ENCODE measurements at regions not wholly inside any gene's neighbourhood (a gene's known extent, or its start where the extent isn't known, plus 50 kb on each side); places are given as distances from the start of the nearest gene placed in this dataset.

DNA sequence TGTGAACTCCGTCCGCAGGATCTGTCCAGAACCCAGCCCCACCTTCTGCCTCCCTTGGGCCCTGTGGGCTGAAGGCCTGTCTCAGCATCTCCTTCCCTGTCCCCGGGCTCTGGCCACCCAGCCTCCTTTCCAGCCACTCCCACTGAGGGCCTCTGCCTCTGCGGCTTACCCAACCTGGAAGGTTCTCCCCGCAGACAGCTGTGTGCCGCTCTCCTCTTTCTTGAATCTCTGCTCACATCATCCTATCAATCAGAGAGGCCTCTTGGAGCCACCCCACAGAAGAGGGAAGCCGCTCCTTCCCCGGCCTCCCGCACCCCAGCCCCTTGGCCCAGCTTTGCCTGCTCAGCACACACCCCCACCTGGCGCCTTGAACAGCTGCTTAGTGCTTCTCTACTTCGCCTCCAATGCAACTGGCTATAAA lies 81.5 kb upstream of the UNC5A start:
- intact Hi-C loops (cut with DNase I): no loop called here
- WGBS, 2 donors: 72 to 82% methylated on average over 8 to 10 of the region's 11 CpGs
- Histone ChIP-seq H3K9me3 (no peaks in the 10 kb centered on the region), H3K36me3 (no peaks in the 10 kb centered on the region), H3K27me3 (peaks cover 0 to 98% (median 4%) of the 10 kb centered on the region in 4 donors), H3K4me1 (no peaks in the 10 kb centered on the region), H3K27ac (no peak overlapping the region), H3K4me3 (no peak overlapping the region)
- TF ChIP-seq, protein P1, sequence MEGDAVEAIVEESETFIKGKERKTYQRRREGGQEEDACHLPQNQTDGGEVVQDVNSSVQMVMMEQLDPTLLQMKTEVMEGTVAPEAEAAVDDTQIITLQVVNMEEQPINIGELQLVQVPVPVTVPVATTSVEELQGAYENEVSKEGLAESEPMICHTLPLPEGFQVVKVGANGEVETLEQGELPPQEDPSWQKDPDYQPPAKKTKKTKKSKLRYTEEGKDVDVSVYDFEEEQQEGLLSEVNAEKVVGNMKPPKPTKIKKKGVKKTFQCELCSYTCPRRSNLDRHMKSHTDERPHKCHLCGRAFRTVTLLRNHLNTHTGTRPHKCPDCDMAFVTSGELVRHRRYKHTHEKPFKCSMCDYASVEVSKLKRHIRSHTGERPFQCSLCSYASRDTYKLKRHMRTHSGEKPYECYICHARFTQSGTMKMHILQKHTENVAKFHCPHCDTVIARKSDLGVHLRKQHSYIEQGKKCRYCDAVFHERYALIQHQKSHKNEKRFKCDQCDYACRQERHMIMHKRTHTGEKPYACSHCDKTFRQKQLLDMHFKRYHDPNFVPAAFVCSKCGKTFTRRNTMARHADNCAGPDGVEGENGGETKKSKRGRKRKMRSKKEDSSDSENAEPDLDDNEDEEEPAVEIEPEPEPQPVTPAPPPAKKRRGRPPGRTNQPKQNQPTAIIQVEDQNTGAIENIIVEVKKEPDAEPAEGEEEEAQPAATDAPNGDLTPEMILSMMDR (IDR thresholded peaks at IDR 0.05): no peak
- TF ChIP-seq POLR2A (IDR thresholded peaks at IDR 0.05): no peak
- DNase-seq: no peak

DNA sequence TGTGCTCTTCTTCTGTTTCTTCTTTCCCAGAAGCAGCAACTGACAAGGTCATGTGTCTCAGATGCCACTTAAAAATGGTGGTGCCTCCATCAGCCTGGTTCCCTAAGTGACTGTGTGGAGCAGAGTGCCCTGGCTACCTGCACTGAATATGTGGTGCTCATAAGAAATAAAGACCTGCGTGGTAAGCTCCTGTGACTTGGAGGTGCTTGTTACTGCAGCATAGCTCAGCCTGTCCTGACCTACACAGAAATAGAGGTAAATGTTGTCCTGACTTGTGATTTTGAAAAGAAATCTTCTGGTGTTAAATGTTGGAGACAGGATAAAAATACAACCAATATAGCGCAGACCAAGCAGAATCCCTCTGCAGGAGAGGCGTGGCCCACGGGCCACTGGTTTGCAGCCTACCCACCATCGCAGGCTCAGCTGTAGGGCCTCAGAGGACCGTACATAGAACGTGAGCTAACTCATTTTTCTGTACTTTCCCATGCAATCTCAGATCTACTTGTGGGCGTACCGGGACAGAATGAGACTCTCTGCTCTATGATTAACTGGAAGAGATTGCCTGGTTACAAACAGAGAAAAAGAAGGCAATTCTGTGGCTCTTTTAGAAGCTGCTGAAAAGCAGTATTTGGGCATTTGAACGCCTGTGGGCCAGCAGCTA lies 79.4 kb upstream of the UNC5A start:
- Histone ChIP-seq H3K27ac (no peak overlapping the region), H3K36me3 (no peaks in the 10 kb centered on the region), H3K4me1 (no peaks in the 10 kb centered on the region), H3K4me3 (no peak overlapping the region), H3K9me3 (no peaks in the 10 kb centered on the region), H3K27me3 (peaks cover 0 to 100% (median 2%) of the 10 kb centered on the region in 4 donors)
- no peak for TF ChIP-seq POLR2A (IDR thresholded peaks at IDR 0.05)
- TF ChIP-seq, protein P1 (IDR thresholded peaks at IDR 0.05): no peak
- 76 to 88% methylated on average over 9 to 10 of the region's 10 CpGs for WGBS, 2 donors
- no peak for DNase-seq
- intact Hi-C loops (cut with DNase I): no loop called here

DNA sequence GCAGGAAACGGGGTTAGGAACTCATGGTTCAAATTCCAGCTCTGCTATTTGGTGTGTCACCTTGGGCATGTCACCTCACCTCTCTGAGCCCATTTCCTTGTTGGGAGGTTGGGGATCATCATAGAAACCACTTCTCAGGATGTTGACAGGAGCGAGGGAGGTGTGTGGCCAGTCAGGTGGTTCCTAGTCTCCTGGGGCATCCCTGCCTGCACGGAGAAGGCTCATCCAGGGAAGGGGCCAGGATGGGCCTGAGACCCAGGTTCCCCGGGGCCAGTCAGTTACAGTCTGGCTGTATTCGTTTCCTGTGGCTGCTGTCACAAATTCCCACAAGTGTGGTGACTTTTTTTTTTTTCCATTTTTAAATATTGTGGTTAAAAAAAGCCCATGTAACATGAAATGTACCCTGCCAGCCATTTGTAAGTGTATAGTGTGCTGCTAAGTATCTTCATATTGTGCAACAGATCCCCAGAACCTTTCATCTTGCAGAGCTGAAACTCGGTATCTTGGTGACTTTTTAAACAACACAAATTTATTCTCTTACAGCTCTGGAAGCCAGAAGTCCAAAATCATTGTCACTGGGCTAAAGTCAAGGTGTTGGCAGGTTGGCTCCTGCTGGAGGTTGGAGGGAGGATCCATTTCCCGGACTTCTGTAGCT lies 78.7 kb upstream of the UNC5A start:
- Histone ChIP-seq H3K27me3 (peaks cover 0 to 100% (median 2%) of the 10 kb centered on the region in 4 donors), H3K27ac (no peak overlapping the region), H3K4me3 (no peak overlapping the region), H3K4me1 (no peaks in the 10 kb centered on the region), H3K36me3 (no peaks in the 10 kb centered on the region), H3K9me3 (no peaks in the 10 kb centered on the region)
- DNase-seq: no peak
- intact Hi-C loops (cut with DNase I): no loop called here
- TF ChIP-seq POLR2A (IDR thresholded peaks at IDR 0.05): no peak
- TF ChIP-seq, protein P1 (IDR thresholded peaks at IDR 0.05): no peak
- WGBS, 2 donors: 52 to 62% methylated on average over 4 to 7 of the region's 7 CpGs

DNA sequence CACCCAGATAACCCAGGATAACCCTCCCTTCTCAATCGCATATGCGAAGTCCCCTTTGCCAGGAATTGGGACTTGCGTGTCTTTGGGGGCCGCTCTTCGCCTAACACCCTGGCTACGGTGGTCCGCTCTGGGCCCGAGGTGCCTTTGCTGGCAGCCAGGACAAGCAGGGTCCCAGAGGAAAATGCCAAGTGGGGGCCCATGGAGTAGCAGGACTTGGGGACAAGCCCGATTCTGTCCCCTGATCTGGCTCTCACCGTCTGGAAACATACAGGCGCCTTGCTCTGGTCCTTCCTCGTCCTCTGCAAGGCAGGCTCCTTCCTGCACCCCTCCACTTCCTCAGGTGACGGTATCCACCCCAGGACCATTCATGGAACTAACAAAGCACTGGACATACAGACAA lies 78.1 kb upstream of the UNC5A start:
- no peak for TF ChIP-seq POLR2A (IDR thresholded peaks at IDR 0.05)
- TF ChIP-seq, protein P1 (IDR thresholded peaks at IDR 0.05): no peak
- intact Hi-C loops (cut with DNase I): no loop called here
- Histone ChIP-seq H3K9me3 (no peaks in the 10 kb centered on the region), H3K4me1 (no peaks in the 10 kb centered on the region), H3K27me3 (peaks cover 0 to 100% (median 2%) of the 10 kb centered on the region in 4 donors), H3K4me3 (no peak overlapping the region), H3K36me3 (no peaks in the 10 kb centered on the region), H3K27ac (no peak overlapping the region)
- 74 to 80% methylated on average over 9 to 10 of the region's 13 CpGs for WGBS, 2 donors
- DNase-seq: no peak

DNA sequence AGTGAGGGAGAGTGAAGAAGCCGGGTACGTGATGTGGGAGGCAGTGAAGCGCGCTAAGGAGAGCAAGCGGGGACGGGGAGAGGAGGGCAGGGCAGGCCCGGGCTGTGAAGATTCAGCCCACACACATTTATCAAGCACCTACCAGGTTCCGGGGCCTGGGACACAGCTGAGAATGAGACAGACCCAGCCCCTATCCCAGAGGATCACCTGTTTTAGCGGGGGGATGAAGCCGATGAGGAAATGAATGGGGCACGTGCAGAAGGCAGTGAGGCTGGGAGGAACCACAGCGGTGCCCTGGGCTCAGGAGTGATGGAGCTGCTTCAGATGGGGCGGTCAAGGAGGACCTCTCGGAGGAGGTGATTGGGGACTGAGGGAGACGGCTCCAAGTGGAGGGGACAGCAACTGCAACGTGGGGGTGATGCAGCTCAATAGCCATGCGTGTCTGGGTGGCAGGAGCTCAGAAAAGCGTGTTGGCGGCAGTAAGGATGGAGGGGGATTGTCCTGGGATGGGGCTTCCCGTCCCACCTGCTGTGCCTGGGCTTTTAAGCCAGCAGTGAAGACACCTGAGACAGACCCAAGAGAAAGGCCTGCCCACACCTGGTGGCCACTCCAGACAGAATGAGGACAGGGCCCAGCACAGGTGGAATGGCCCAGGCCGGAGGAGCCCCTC lies 77.5 kb upstream of the UNC5A start:
- Histone ChIP-seq H3K27ac (no peak overlapping the region), H3K4me3 (no peak overlapping the region), H3K4me1 (no peaks in the 10 kb centered on the region), H3K27me3 (peaks cover 0 to 100% (median 0%) of the 10 kb centered on the region in 4 donors), H3K36me3 (no peaks in the 10 kb centered on the region), H3K9me3 (no peaks in the 10 kb centered on the region)
- TF ChIP-seq POLR2A (IDR thresholded peaks at IDR 0.05): no peak
- TF ChIP-seq, protein P1 (IDR thresholded peaks at IDR 0.05): no peak
- 60 to 67% methylated on average over 14 to 17 of the region's 21 CpGs for WGBS, 2 donors
- no peak for DNase-seq
- intact Hi-C loops (cut with DNase I): no loop called here

All from esophagus squamous epithelium (tissue), 5 donors.